ENCODE measurements at regions not wholly inside any gene's neighbourhood (a gene's known extent, or its start where the extent isn't known, plus 50 kb on each side); places are given as distances from the start of the nearest gene placed in this dataset.

DNA sequence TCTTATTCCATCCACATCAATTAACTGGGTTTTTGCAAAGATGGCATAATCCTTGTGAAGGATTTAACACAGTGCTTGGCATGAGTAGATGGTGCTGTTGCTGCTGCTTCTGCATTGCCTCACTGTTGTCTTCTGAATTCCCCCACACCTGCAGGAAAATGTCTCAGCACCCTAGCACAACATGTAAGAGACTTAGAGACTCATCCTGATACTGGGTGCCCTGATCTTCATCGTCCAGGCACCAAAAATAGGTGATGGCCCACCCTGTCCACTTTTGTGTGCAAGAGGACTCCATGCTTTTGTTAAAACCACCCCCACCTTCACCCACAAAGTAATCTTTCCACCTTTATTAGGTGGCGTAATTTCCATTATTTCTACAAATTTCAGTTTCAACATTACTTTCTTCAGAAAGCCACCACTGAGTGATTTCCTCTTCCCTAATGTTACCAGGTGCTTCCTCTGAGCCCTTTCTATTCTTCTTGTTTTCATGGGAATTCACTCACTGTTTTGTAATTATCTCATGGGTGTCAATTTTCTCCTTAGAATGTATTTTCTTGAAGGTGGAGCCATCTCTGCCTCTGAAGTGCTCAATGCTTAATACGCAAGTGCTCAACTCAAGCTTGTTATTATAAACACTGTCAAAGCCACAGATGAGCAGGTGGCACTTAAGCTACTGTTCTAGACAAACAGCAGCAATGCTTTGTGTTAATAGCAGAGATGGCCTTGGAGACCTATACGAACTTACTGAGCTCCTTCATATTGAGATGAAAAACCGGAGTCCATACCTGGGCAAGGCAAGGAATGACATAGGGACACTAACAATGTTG, 89.5 kb downstream of the HS3ST1 start:
- POLR2A ChIA-PET = no interaction called here
- CTCF ChIA-PET = no interaction called here
- H3K9me3 Mint-ChIP-seq = peaks cover 90% of the 10 kb centered on the region
- H3K27ac Mint-ChIP-seq = no peak overlapping the region
- peaks cover 12% of the 10 kb centered on the region for H3K27me3 Mint-ChIP-seq (ENCODE audit: low read depth)
- H3K36me3 Mint-ChIP-seq = peaks cover 88% of the 10 kb centered on the region
- DNase-seq (ENCODE audit: low spot score) (no peak), ATAC-seq (no peak)
- no peak overlapping the region for H3K4me3 Mint-ChIP-seq
- TF ChIP-seq KAT7 (CRISPR knock-in tag; IDR thresholded peaks at IDR 0.05; ENCODE audit: borderline replicate concordance) (no peak), ZNF138 (CRISPR knock-in tag; conservative IDR thresholded peaks at IDR 0.05) (no peak), ZNF121 (CRISPR knock-in tag; IDR thresholded peaks at IDR 0.05) (no peak), TP53 (CRISPR knock-in tag; IDR thresholded peaks at IDR 0.05) (no peak), HMGA2 (CRISPR knock-in tag; IDR thresholded peaks at IDR 0.05) (no peak), ETV6 (CRISPR knock-in tag; IDR thresholded peaks at IDR 0.05) (no peak), NR1H2 (CRISPR knock-in tag; IDR thresholded peaks at IDR 0.05) (no peak), ZBTB21 (CRISPR knock-in tag; IDR thresholded peaks at IDR 0.05; ENCODE audit: borderline replicate concordance) (no peak), OVOL2 (CRISPR knock-in tag; IDR thresholded peaks at IDR 0.05; ENCODE audit: borderline replicate concordance) (no peak)
- TF ChIP-seq, protein P1, sequence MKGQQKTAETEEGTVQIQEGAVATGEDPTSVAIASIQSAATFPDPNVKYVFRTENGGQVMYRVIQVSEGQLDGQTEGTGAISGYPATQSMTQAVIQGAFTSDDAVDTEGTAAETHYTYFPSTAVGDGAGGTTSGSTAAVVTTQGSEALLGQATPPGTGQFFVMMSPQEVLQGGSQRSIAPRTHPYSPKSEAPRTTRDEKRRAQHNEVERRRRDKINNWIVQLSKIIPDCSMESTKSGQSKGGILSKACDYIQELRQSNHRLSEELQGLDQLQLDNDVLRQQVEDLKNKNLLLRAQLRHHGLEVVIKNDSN (CRISPR knock-in tag; IDR thresholded peaks at IDR 0.05) = no peak
- TF ChIP-seq, protein P2, sequence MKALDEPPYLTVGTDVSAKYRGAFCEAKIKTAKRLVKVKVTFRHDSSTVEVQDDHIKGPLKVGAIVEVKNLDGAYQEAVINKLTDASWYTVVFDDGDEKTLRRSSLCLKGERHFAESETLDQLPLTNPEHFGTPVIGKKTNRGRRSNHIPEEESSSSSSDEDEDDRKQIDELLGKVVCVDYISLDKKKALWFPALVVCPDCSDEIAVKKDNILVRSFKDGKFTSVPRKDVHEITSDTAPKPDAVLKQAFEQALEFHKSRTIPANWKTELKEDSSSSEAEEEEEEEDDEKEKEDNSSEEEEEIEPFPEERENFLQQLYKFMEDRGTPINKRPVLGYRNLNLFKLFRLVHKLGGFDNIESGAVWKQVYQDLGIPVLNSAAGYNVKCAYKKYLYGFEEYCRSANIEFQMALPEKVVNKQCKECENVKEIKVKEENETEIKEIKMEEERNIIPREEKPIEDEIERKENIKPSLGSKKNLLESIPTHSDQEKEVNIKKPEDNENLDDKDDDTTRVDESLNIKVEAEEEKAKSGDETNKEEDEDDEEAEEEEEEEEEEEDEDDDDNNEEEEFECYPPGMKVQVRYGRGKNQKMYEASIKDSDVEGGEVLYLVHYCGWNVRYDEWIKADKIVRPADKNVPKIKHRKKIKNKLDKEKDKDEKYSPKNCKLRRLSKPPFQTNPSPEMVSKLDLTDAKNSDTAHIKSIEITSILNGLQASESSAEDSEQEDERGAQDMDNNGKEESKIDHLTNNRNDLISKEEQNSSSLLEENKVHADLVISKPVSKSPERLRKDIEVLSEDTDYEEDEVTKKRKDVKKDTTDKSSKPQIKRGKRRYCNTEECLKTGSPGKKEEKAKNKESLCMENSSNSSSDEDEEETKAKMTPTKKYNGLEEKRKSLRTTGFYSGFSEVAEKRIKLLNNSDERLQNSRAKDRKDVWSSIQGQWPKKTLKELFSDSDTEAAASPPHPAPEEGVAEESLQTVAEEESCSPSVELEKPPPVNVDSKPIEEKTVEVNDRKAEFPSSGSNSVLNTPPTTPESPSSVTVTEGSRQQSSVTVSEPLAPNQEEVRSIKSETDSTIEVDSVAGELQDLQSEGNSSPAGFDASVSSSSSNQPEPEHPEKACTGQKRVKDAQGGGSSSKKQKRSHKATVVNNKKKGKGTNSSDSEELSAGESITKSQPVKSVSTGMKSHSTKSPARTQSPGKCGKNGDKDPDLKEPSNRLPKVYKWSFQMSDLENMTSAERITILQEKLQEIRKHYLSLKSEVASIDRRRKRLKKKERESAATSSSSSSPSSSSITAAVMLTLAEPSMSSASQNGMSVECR (CRISPR knock-in tag; IDR thresholded peaks at IDR 0.05; ENCODE audit: borderline replicate concordance) = no peak
- TF ChIP-seq, protein P3, sequence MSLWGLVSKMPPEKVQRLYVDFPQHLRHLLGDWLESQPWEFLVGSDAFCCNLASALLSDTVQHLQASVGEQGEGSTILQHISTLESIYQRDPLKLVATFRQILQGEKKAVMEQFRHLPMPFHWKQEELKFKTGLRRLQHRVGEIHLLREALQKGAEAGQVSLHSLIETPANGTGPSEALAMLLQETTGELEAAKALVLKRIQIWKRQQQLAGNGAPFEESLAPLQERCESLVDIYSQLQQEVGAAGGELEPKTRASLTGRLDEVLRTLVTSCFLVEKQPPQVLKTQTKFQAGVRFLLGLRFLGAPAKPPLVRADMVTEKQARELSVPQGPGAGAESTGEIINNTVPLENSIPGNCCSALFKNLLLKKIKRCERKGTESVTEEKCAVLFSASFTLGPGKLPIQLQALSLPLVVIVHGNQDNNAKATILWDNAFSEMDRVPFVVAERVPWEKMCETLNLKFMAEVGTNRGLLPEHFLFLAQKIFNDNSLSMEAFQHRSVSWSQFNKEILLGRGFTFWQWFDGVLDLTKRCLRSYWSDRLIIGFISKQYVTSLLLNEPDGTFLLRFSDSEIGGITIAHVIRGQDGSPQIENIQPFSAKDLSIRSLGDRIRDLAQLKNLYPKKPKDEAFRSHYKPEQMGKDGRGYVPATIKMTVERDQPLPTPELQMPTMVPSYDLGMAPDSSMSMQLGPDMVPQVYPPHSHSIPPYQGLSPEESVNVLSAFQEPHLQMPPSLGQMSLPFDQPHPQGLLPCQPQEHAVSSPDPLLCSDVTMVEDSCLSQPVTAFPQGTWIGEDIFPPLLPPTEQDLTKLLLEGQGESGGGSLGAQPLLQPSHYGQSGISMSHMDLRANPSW (CRISPR knock-in tag; conservative IDR thresholded peaks at IDR 0.05; ENCODE audit: low read depth) = no peak
- TF ChIP-seq, protein P4, sequence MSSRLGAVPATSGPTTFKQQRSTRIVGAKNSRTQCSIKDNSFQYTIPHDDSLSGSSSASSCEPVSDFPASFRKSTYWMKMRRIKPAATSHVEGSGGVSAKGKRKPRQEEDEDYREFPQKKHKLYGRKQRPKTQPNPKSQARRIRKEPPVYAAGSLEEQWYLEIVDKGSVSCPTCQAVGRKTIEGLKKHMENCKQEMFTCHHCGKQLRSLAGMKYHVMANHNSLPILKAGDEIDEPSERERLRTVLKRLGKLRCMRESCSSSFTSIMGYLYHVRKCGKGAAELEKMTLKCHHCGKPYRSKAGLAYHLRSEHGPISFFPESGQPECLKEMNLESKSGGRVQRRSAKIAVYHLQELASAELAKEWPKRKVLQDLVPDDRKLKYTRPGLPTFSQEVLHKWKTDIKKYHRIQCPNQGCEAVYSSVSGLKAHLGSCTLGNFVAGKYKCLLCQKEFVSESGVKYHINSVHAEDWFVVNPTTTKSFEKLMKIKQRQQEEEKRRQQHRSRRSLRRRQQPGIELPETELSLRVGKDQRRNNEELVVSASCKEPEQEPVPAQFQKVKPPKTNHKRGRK (CRISPR knock-in tag; IDR thresholded peaks at IDR 0.05; ENCODE audit: borderline replicate concordance) = no peak
- TF ChIP-seq, protein P5, sequence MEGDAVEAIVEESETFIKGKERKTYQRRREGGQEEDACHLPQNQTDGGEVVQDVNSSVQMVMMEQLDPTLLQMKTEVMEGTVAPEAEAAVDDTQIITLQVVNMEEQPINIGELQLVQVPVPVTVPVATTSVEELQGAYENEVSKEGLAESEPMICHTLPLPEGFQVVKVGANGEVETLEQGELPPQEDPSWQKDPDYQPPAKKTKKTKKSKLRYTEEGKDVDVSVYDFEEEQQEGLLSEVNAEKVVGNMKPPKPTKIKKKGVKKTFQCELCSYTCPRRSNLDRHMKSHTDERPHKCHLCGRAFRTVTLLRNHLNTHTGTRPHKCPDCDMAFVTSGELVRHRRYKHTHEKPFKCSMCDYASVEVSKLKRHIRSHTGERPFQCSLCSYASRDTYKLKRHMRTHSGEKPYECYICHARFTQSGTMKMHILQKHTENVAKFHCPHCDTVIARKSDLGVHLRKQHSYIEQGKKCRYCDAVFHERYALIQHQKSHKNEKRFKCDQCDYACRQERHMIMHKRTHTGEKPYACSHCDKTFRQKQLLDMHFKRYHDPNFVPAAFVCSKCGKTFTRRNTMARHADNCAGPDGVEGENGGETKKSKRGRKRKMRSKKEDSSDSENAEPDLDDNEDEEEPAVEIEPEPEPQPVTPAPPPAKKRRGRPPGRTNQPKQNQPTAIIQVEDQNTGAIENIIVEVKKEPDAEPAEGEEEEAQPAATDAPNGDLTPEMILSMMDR (IDR thresholded peaks at IDR 0.05) = no peak
- peaks cover 2% of the 10 kb centered on the region; the same call in 1 of the 2 replicates for H3K4me1 Mint-ChIP-seq
